Activated CD4-positive, alpha-beta T cell treated with anti-CD3 and anti-CD28 coated beads for 36 hours (primary cell): ENCODE measurements at regions not wholly inside any gene's neighbourhood (a gene's known extent, or its start where the extent isn't known, plus 50 kb on each side); places are given as distances from the start of the nearest gene placed in this dataset.

Experiments used
- ATAC-seq: fragments of 200-7000 bp; cut with Tn5 transposase; one replicate; pipeline ENCODE4 v1.10.0; 2021; ENCODE audit warnings: mild to moderate bottlenecking, moderate library complexity
- CTCF ChIA-PET: fragments of 350-600 bp; sonication (Branson Sonifier 250); formaldehyde crosslinking; loops from one replicate; lab custom pipeline; 2021; ENCODE audit warnings: antibody characterized with exemption; lab: Charles Lee
- POLR2A ChIA-PET: fragments of 350-600 bp; sonication (Branson Sonifier 250); formaldehyde crosslinking; loops from one replicate; lab custom pipeline; 2021; ENCODE audit warnings: antibody characterized with exemption, inconsistent platforms; lab: Charles Lee
- DNase-seq: peaks from one replicate; pipeline ENCODE4 v3.0.0-alpha.2; 2020
- H3K27ac Mint-ChIP-seq: one replicate; pipeline ENCODE4 v1.8.0; 2021; ENCODE audit warnings: mixed read lengths
- H3K27me3 Mint-ChIP-seq: one replicate; pipeline ENCODE4 v1.8.0; 2021; ENCODE audit warnings: mixed read lengths
- H3K36me3 Mint-ChIP-seq: one replicate; pipeline ENCODE4 v1.8.0; 2021; ENCODE audit warnings: low read depth, mixed read lengths
- H3K4me1 Mint-ChIP-seq: one replicate; pipeline ENCODE4 v1.8.0; 2021; ENCODE audit warnings: mixed read lengths
- H3K4me3 Mint-ChIP-seq: one replicate; pipeline ENCODE4 v1.8.0; 2021; ENCODE audit warnings: mild to moderate bottlenecking, moderate library complexity, mixed read lengths
- H3K9me3 Mint-ChIP-seq: one replicate; pipeline ENCODE4 v1.8.0; 2021; ENCODE audit warnings: low read depth, mixed read lengths
- intact Hi-C, 2 experiments: fragments of 100-400 bp; cut with DNase I in 1 of 2; cut with micrococcal nuclease in 1 of 2; formaldehyde crosslinking; loops; one replicate each; pipeline versions ENCODE4 v1.14.2 to v1.15.1; 2022 to 2024; cut with DNase I, micrococcal nuclease

- peaks cover 65% of the 10 kb centered on the region for H3K4me1 Mint-ChIP-seq
- peak overlapping the region; percentile 47 for H3K27ac Mint-ChIP-seq
- peak; percentile 70 for DNase-seq
- H3K36me3 Mint-ChIP-seq: no peaks in the 10 kb centered on the region
- H3K27me3 Mint-ChIP-seq: no peaks in the 10 kb centered on the region
- no peaks in the 10 kb centered on the region for H3K9me3 Mint-ChIP-seq
- ChIA-PET POLR2A (interaction anchor here (0.7 kb wide), 1 partner anchor 10 kb away, joined by 4 read pairs; no protein-coding TSS in a partner anchor), CTCF (interaction anchor here (0.7 to 5.1 kb wide), 10 partner anchors 10 to 150 kb away, joined by 3 to 33 read pairs (median 4); no protein-coding TSS in a partner anchor)
- intact Hi-C loops: loop anchor here in 1 of 2 experiments (5.0 to 10.0 kb wide), 2 partner anchors 38 to 105 kb away; partner anchors contain the start of gene IRF2BPL
- H3K4me3 Mint-ChIP-seq: no peak overlapping the region
- ATAC-seq: peak; percentile 72
Measured at GRCh38 chr14:76919431-76920330, 93.5 kb downstream of the LRRC74A start.
